HepG2 (cell line): ENCODE measurements at regions not wholly inside any gene's neighbourhood (a gene's known extent, or its start where the extent isn't known, plus 50 kb on each side); places are given as distances from the start of the nearest gene placed in this dataset.

ENCODE experiments used
- DNMT1 ChIP-seq: sonication (generic); formaldehyde crosslinking; IDR thresholded peaks from 2 replicates; pipeline ENCODE4 v1.5.1; 2020; ENCODE audit warnings: mild to moderate bottlenecking, missing genetic modification reagents
- ETV5 ChIP-seq: IDR thresholded peaks from 2 replicates; pipeline ENCODE4 v1.6.1; 2018; ENCODE audit warnings: missing biosample characterization, missing genetic modification reagents, inconsistent platforms, borderline replicate concordance
- HDAC1 ChIP-seq: sonication (generic); formaldehyde crosslinking; IDR thresholded peaks from 2 replicates; pipeline ENCODE4 v1.5.1; 2020; ENCODE audit warnings: mild to moderate bottlenecking, missing genetic modification reagents
- IKZF1 ChIP-seq: fragments of 450-650 bp; IDR thresholded peaks from 2 replicates; pipeline ENCODE4 v1.7.1; 2016
- IKZF4 ChIP-seq: sonication (generic); formaldehyde crosslinking; IDR thresholded peaks from 2 replicates; pipeline ENCODE4 v1.5.1; 2020; ENCODE audit warnings: borderline replicate concordance, mild to moderate bottlenecking, low read depth, missing genetic modification reagents; ENCODE audit errors: not compliant biosample characterization
- PAWR ChIP-seq: sonication (generic); formaldehyde crosslinking; IDR thresholded peaks from 2 replicates; pipeline ENCODE4 v1.4.0; 2020; ENCODE audit warnings: missing genetic modification reagents, mild to moderate bottlenecking, borderline replicate concordance
- RFXAP ChIP-seq: sonication (generic); formaldehyde crosslinking; IDR thresholded peaks from 2 replicates; pipeline ENCODE4 v1.4.0; 2020; ENCODE audit warnings: missing genetic modification reagents, borderline replicate concordance
- TBX3 ChIP-seq: fragments of 450-650 bp; IDR thresholded peaks from 2 replicates; pipeline ENCODE4 v1.6.1; 2017; ENCODE audit warnings: antibody characterized with exemption, mild to moderate bottlenecking, inconsistent platforms, borderline replicate concordance
- TOE1 ChIP-seq: sonication (generic); formaldehyde crosslinking; IDR thresholded peaks from 2 replicates; pipeline ENCODE4 v1.4.0; 2020; ENCODE audit warnings: mild to moderate bottlenecking, missing genetic modification reagents
- ZBTB26 ChIP-seq: IDR thresholded peaks from 2 replicates; pipeline ENCODE4 v1.6.1; 2016; ENCODE audit warnings: missing compliant biosample characterization, missing genetic modification reagents, borderline replicate concordance
- ZBTB38 ChIP-seq: sonication (generic); formaldehyde crosslinking; IDR thresholded peaks from 2 replicates; pipeline ENCODE4 v1.5.1; 2020; ENCODE audit warnings: mild to moderate bottlenecking, missing genetic modification reagents
- ZNF10 ChIP-seq: sonication (generic); formaldehyde crosslinking; IDR thresholded peaks from 2 replicates; pipeline ENCODE4 v1.4.0; 2020; ENCODE audit warnings: mild to moderate bottlenecking, low read depth, missing genetic modification reagents, borderline replicate concordance
- ZNF335 ChIP-seq: sonication (generic); formaldehyde crosslinking; IDR thresholded peaks from 2 replicates; pipeline ENCODE4 v1.4.0; 2020; ENCODE audit warnings: missing genetic modification reagents
- ZNF557 ChIP-seq: sonication (generic); formaldehyde crosslinking; IDR thresholded peaks from 2 replicates; pipeline ENCODE4 v1.4.0; 2020; ENCODE audit warnings: missing genetic modification reagents
- ZUFSP ChIP-seq: sonication (generic); formaldehyde crosslinking; IDR thresholded peaks from 2 replicates; pipeline ENCODE4 v1.9.0; 2021; ENCODE audit warnings: missing genetic modification reagents, mild to moderate bottlenecking, borderline replicate concordance

- TF ChIP-seq ZBTB26 (no peak), ZNF557 (CRISPR knock-in tag) (no peak), ETV5 (CRISPR knock-in tag) (no peak), DNMT1 (CRISPR knock-in tag) (no peak), IKZF4 (no peak), ZNF10 (CRISPR knock-in tag) (no peak), TBX3 (no peak), IKZF1 (no peak), TOE1 (CRISPR knock-in tag) (no peak), ZNF335 (CRISPR knock-in tag) (no peak), RFXAP (no peak), HDAC1 (no peak), ZUFSP (CRISPR knock-in tag) (no peak), ZBTB38 (no peak), PAWR (CRISPR knock-in tag) (no peak)
Measured at GRCh38 chr12:126434412-126434985, 1369.3 kb downstream of the AACS start (continued).
